Kidney (tissue), 13 donors: ENCODE measurements at regions not wholly inside any gene's neighbourhood (a gene's known extent, or its start where the extent isn't known, plus 50 kb on each side); places are given as distances from the start of the nearest gene placed in this dataset.

Experiments used
- DNase-seq, 5 donors: peaks; one replicate each; pipeline ENCODE4 v3.0.0-alpha.2; 2013 to 2020
- FAIRE-seq: peaks from 2 replicates; lab custom pipeline; 2012; peaks lifted over from hg19 to GRCh38; lab: Jason Lieb, UNC
- H3K27ac ChIP-seq, 2 donors: one replicate each; pipeline ENCODE4 v1.7.0; 2013; ENCODE audit warnings: low read depth in 2 of 2, low read length in 2 of 2, inconsistent platforms in 1 of 2
- H3K27me3 ChIP-seq: one replicate; pipeline ENCODE4 v1.7.1; 2013; ENCODE audit warnings: low read length, inconsistent platforms; ENCODE audit not compliant: control insufficient read depth, insufficient read depth
- H3K36me3 ChIP-seq, 3 donors: one replicate each; pipeline versions ENCODE4 v1.7.0 to v1.7.1; 2013; ENCODE audit warnings: low read length in 3 of 3, control low read depth in 1 of 3, inconsistent platforms in 1 of 3; ENCODE audit not compliant: insufficient read depth in 3 of 3, control insufficient read depth in 2 of 3
- H3K4me1 ChIP-seq, 3 donors: one replicate each; pipeline versions ENCODE4 v1.7.0 to v1.7.1; 2013; ENCODE audit warnings: low read length in 3 of 3, inconsistent platforms in 1 of 3, low read depth in 1 of 3; ENCODE audit not compliant: control insufficient read depth in 2 of 3, insufficient read depth in 2 of 3
- H3K4me3 ChIP-seq, 3 donors: one replicate each; pipeline versions ENCODE4 v1.7.0 to v1.8.1; 2013; ENCODE audit warnings: low read length in 3 of 3, control low read depth in 1 of 3, inconsistent platforms in 1 of 3
- H3K9ac ChIP-seq, 3 donors: one replicate each; pipeline versions ENCODE4 v1.7.0 to v1.7.1; 2013; ENCODE audit warnings: low read length in 3 of 3, control low read depth in 1 of 3, inconsistent platforms in 1 of 3
- H3K9me3 ChIP-seq, 3 donors: one replicate each; pipeline versions ENCODE4 v1.7.0 to v1.7.1; 2013; ENCODE audit warnings: low read length in 3 of 3, control low read depth in 1 of 3, inconsistent platforms in 1 of 3; ENCODE audit not compliant: control insufficient read depth in 2 of 3, insufficient read depth in 1 of 3
- CTCF ChIP-seq: IDR thresholded peaks from 3 replicates; pipeline ENCODE4 v1.5.1; 2012; ENCODE audit warnings: mild to moderate bottlenecking, moderate library complexity, borderline replicate concordance; ENCODE audit not compliant: insufficient read depth; ENCODE audit errors: extremely low read depth
- intact Hi-C: fragments of 100-400 bp; cut with DNase I; formaldehyde crosslinking; loops from one replicate; pipeline ENCODE4 v1.11.1; 2022
- donor health status: control.
- donor health status: control.
- donor health status: control.
- donor health status: control.
- donor health status: control.
- donor health status: DM: yes; HTN: yes; CAD: no.
- donor health status: Normal renal cell carcinoma (clear cell type).

GRCh38 chr9:80691229-80691628 is 998.1 kb downstream of the TLE1 start:
- H3K9me3 ChIP-seq: no peaks in the 10 kb centered on the region
- DNase-seq: no peak
- intact Hi-C loops: no loop called here
- no peak overlapping the region for H3K4me3 ChIP-seq
- H3K4me1 ChIP-seq: peaks cover 0 to 4% (median 0%) of the 10 kb centered on the region in 3 donors
- no peak for FAIRE-seq
- no peak overlapping the region for H3K27ac ChIP-seq
- no peak overlapping the region for H3K9ac ChIP-seq
- H3K36me3 ChIP-seq: no peaks in the 10 kb centered on the region
- no peak for TF ChIP-seq CTCF
- H3K27me3 ChIP-seq: no peaks in the 10 kb centered on the region

GRCh38 chr9:80690349-80690939 is 998.9 kb downstream of the TLE1 start:
- Histone ChIP-seq H3K27me3 (no peaks in the 10 kb centered on the region), H3K9me3 (no peaks in the 10 kb centered on the region), H3K4me1 (peaks cover 0 to 4% (median 0%) of the 10 kb centered on the region in 3 donors), H3K4me3 (no peak overlapping the region), H3K9ac (no peak overlapping the region), H3K36me3 (no peaks in the 10 kb centered on the region), H3K27ac (peak overlapping the region in 1 of 2 donors; percentile 38)
- TF ChIP-seq CTCF: no peak
- no peak for FAIRE-seq
- intact Hi-C loops: no loop called here
- peak in 2 of 5 donors; percentile 31 to 69 for DNase-seq

GRCh38 chr9:80679916-80680315 is 1009.4 kb downstream of the TLE1 start:
- Histone ChIP-seq H3K4me1 (no peaks in the 10 kb centered on the region), H3K4me3 (no peak overlapping the region), H3K9me3 (no peaks in the 10 kb centered on the region), H3K36me3 (no peaks in the 10 kb centered on the region), H3K9ac (no peak overlapping the region), H3K27me3 (no peaks in the 10 kb centered on the region), H3K27ac (no peak overlapping the region)
- no peak for FAIRE-seq
- intact Hi-C loops: no loop called here
- no peak for TF ChIP-seq CTCF
- DNase-seq: no peak

- DNase-seq: no peak
- Histone ChIP-seq H3K9ac (no peak overlapping the region), H3K4me1 (no peaks in the 10 kb centered on the region), H3K27me3 (no peaks in the 10 kb centered on the region), H3K27ac (no peak overlapping the region), H3K9me3 (no peaks in the 10 kb centered on the region), H3K4me3 (no peak overlapping the region), H3K36me3 (no peaks in the 10 kb centered on the region)
- intact Hi-C loops: no loop called here
- TF ChIP-seq CTCF: no peak
- FAIRE-seq: no peak
These were observed 1010.4 kb downstream of the TLE1 start for GRCh38 chr9:80678906-80679305.
